ENCODE measurements at regions not wholly inside any gene's neighbourhood (a gene's known extent, or its start where the extent isn't known, plus 50 kb on each side); places are given as distances from the start of the nearest gene placed in this dataset.

GRCh38 chr7:131859147-131859821, 302.9 kb upstream of the PODXL start:
- no peak for TF ChIP-seq FOXP4 (CRISPR knock-in tag; IDR thresholded peaks at IDR 0.05)
- no peak for TF ChIP-seq MAX (CRISPR knock-in tag; IDR thresholded peaks at IDR 0.05)
- TF ChIP-seq FOXJ3 (CRISPR knock-in tag; IDR thresholded peaks at IDR 0.05; ENCODE audit: borderline replicate concordance), result no peak
- no peak for TF ChIP-seq AR (CRISPR knock-in tag; IDR thresholded peaks at IDR 0.05)
- no peak for TF ChIP-seq ZNF263 (CRISPR knock-in tag; IDR thresholded peaks at IDR 0.05; ENCODE audit: low read depth)
